ENCODE measurements at regions not wholly inside any gene's neighbourhood (a gene's known extent, or its start where the extent isn't known, plus 50 kb on each side); places are given as distances from the start of the nearest gene placed in this dataset.

DNA sequence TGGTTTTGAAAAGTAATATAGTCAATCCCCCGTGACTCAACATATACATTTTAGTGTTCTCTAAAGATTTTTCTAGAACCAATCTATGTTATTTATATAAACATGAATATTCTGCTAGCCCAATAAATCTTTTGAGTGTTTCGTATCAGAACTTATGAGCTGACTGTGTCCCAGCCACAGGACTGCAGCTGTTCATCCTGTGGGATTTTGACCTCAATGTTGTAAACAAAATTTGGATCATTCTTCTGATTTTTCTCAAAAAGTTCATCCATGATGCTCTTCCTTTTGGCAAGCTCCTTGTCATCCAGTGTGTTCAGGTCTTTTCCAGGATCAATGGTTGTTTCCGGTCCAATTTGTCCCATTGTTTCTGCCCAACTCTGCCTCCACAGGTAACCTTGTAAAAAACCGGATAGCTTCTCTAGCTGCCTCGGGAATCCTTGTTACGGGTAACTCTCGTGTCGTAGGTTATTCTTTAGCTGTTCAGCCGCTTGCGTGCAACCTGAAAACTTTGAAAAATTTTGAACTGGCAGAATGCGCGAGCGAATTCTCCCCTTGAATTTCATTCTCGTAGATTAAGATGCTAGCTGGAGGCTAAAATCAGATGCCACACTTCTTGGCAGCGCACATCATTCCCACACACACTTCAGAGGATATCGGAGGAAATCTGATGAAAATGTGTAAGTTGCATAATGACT is 195.2 kb downstream of the SH3BP4 start:
- no peak overlapping the region for H3K4me3 ChIP-seq (ENCODE audit: low read depth, low read length)
- TF ChIP-seq, protein P1, sequence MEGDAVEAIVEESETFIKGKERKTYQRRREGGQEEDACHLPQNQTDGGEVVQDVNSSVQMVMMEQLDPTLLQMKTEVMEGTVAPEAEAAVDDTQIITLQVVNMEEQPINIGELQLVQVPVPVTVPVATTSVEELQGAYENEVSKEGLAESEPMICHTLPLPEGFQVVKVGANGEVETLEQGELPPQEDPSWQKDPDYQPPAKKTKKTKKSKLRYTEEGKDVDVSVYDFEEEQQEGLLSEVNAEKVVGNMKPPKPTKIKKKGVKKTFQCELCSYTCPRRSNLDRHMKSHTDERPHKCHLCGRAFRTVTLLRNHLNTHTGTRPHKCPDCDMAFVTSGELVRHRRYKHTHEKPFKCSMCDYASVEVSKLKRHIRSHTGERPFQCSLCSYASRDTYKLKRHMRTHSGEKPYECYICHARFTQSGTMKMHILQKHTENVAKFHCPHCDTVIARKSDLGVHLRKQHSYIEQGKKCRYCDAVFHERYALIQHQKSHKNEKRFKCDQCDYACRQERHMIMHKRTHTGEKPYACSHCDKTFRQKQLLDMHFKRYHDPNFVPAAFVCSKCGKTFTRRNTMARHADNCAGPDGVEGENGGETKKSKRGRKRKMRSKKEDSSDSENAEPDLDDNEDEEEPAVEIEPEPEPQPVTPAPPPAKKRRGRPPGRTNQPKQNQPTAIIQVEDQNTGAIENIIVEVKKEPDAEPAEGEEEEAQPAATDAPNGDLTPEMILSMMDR (IDR thresholded peaks at IDR 0.05; ENCODE audit: borderline replicate concordance, insufficient read depth, low read depth, low read length): no peak

DNA sequence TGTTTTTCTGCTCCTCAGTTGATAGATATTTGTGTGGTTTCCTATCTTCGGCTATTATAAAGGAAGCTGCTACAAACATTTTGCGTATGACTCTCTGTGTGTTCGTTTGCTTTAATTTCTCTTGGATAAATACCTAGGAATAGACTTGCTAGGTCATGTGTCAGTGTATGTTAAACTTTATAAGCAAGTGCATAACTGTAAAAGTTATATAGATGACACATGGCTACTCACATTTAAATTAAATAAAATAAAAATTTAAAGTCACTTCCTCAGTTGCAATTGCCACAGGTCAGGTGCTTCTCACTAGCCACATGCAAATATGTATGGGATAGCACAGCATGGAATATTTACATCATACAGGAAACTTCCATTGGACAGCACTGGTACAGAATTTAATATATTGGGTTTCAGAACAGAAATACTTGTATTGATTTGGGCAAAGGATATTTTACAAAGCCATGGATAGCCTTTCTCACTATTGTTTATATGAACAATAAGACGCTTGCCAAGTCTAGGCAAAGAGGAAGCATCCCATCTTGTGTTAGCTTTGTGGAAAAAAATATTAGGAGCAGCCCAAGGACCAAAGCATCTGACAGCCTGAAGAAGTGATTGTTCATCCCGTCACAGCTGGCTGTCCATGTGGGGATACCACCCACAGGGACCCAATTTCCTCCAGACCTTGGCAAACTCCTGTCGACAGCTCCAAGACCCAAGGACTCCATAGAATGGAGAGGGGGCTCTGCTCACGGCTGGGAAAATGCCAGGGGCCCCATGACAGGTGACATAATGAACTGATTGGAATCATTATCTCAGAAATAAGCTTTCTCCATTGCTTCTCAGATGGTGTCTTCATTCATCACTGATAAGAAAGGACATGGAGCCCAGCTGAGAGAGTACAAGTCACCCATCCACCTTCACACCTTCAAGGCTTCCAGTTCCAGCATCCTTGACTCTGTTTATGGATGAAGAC is 196.7 kb downstream of the SH3BP4 start:
- TF ChIP-seq, protein P1 (IDR thresholded peaks at IDR 0.05; ENCODE audit: borderline replicate concordance, insufficient read depth, low read depth, low read length): no peak
- no peak overlapping the region for H3K4me3 ChIP-seq (ENCODE audit: low read depth, low read length)

DNA sequence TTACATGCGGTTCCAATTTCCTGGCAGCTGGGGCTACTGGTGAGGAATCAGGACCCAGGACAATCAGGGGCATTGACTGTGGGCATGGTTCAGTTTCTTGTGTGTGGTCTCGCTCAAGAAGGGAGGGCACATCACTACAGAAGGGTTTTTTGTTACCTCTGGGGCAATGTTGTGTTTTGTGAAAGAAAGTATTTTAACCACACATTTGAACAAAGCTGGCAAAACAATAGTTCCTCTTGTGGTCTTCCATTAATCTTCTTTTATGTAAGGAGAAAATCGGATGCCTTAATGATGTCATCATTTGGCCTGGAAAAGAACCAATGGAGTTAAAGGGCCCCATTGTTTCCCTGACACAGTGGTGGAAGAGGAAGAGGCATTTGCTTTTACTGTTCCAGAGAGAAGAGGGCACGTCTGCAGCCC is 197.4 kb downstream of the SH3BP4 start:
- no peak overlapping the region for H3K4me3 ChIP-seq (ENCODE audit: low read depth, low read length)
- TF ChIP-seq, protein P1 (IDR thresholded peaks at IDR 0.05; ENCODE audit: borderline replicate concordance, insufficient read depth, low read depth, low read length): no peak

DNA sequence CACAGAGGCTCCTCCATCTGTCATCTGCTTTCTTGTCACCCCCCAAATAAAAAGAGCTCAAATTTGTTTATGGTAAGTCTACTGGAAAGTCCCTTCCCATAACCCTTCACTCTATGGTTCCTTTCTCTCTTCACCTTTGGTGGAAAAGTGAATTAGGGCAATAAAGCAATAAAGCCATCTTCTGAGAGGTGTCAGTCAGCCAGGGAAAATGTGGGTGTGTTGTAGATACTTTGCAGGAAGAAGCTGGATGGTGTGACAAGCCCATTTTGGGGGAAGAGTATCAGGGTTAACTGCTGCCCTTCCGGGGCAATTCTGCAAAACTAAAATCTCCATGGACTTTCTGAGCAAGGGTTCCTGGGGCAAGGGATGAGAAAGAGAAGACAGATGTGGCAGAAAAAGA is 197.9 kb downstream of the SH3BP4 start:
- TF ChIP-seq, protein P1 (IDR thresholded peaks at IDR 0.05; ENCODE audit: borderline replicate concordance, insufficient read depth, low read depth, low read length): no peak
- no peak overlapping the region for H3K4me3 ChIP-seq (ENCODE audit: low read depth, low read length)

DNA sequence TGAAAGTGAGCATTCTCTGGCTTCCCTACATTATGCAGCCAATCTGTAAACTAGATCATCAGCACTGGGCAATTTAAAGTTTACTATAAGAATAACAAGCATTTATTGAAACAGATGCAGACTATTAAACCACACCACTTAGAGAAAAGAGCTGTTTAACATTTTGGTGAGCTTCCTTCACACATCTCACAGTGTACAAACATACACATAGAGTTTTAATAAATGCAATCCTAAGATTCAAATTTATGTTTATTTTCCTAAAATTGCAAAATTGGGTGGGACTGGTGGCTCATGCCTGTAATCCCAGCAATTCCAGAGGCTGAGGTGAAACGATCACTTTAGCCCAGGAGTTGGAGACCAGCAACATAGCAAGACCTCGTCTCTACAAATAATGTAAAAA is 199.3 kb downstream of the SH3BP4 start:
- TF ChIP-seq, protein P1 (IDR thresholded peaks at IDR 0.05; ENCODE audit: borderline replicate concordance, insufficient read depth, low read depth, low read length): no peak
- H3K4me3 ChIP-seq (ENCODE audit: low read depth, low read length): no peak overlapping the region

DNA sequence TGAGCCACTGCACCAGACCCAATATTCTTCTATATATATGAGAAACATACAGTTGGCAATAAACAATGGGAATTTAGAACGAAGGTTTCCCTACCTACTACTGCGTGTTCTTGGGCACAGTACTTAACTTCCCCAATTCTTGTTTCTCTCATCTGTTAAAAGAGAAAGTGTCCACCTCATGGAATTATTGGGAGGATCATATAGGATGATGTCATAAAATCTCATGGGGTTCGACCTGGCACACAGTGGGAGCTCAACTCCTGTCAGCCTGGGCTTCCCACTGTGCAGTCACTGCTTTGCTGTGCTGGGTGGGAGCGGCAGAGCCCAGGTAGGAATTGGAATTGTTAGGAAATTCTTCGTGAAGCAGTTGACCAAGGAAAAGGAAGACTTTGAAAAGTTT is 203.3 kb downstream of the SH3BP4 start:
- H3K4me3 ChIP-seq (ENCODE audit: low read depth, low read length): no peak overlapping the region
- TF ChIP-seq, protein P1 (IDR thresholded peaks at IDR 0.05; ENCODE audit: borderline replicate concordance, insufficient read depth, low read depth, low read length): no peak
